Esophagus squamous epithelium (tissue), 4 donors: ENCODE measurements at regions not wholly inside any gene's neighbourhood (a gene's known extent, or its start where the extent isn't known, plus 50 kb on each side); places are given as distances from the start of the nearest gene placed in this dataset.

Experiments
- POLR2A ChIP-seq, 4 donors: fragments of 450-650 bp; IDR thresholded peaks; one replicate each; pipeline ENCODE4 v1.6.1; 2017; ENCODE audit warnings: antibody characterized with exemption in 4 of 4, mild to moderate bottlenecking in 4 of 4, moderate library complexity in 3 of 4
- TF ChIP-seq, protein P1 (sequence below), 6 experiments: fragments of 450-650 bp in 4 of 6; fragments of 200-600 bp in 2 of 6; sonication (generic) in 2 of 6; IDR thresholded peaks; one replicate each; pipeline ENCODE4 v1.5.1; 2016 to 2019; ENCODE audit warnings: antibody characterized with exemption in 6 of 6, mild to moderate bottlenecking in 4 of 6, moderate library complexity in 4 of 6

DNA sequence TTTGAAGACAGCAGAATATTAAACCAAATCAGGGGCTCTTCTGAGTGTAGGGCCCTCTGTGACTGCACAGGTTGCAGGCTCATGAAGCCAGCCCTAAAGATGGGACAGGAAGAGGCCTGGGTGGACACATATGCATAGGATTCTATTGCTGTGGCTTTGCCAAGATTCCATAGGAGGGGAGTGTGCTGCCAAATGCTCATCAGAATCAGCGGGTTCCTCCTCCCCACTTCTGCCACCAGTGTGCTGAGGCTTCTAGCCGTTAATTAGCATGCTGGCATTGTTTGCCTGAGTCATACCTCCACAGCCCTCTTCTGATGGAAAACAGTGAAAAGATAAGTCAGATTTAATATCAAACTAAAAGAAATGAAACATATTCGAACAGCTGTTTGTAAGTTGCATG, 103.9 kb upstream of the TMEFF2 start:
- TF ChIP-seq, protein P1, sequence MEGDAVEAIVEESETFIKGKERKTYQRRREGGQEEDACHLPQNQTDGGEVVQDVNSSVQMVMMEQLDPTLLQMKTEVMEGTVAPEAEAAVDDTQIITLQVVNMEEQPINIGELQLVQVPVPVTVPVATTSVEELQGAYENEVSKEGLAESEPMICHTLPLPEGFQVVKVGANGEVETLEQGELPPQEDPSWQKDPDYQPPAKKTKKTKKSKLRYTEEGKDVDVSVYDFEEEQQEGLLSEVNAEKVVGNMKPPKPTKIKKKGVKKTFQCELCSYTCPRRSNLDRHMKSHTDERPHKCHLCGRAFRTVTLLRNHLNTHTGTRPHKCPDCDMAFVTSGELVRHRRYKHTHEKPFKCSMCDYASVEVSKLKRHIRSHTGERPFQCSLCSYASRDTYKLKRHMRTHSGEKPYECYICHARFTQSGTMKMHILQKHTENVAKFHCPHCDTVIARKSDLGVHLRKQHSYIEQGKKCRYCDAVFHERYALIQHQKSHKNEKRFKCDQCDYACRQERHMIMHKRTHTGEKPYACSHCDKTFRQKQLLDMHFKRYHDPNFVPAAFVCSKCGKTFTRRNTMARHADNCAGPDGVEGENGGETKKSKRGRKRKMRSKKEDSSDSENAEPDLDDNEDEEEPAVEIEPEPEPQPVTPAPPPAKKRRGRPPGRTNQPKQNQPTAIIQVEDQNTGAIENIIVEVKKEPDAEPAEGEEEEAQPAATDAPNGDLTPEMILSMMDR (IDR thresholded peaks at IDR 0.05), result no peak
- TF ChIP-seq POLR2A (IDR thresholded peaks at IDR 0.05), result no peak
